Mammary epithelial cell (primary cell): ENCODE measurements at regions not wholly inside any gene's neighbourhood (a gene's known extent, or its start where the extent isn't known, plus 50 kb on each side); places are given as distances from the start of the nearest gene placed in this dataset.

Experiments used
- EZH2 ChIP-seq: IDR thresholded peaks from 2 replicates; pipeline ENCODE4 v1.6.1; 2012; ENCODE audit warnings: low read length, inconsistent platforms, borderline replicate concordance
- TF ChIP-seq, protein P1 (sequence below), 2 donors: IDR thresholded peaks in 1 of 2; conservative IDR thresholded peaks in 1 of 2; 2 replicates each; pipeline ENCODE4 v1.5.1; 2011 to 2012; ENCODE audit warnings: inconsistent platforms in 2 of 2, low read length in 2 of 2, mild to moderate bottlenecking in 2 of 2, control low read depth in 1 of 2, low read depth in 1 of 2; ENCODE audit not compliant: insufficient read depth in 1 of 2; ENCODE audit errors: extremely low read depth in 1 of 2

DNA sequence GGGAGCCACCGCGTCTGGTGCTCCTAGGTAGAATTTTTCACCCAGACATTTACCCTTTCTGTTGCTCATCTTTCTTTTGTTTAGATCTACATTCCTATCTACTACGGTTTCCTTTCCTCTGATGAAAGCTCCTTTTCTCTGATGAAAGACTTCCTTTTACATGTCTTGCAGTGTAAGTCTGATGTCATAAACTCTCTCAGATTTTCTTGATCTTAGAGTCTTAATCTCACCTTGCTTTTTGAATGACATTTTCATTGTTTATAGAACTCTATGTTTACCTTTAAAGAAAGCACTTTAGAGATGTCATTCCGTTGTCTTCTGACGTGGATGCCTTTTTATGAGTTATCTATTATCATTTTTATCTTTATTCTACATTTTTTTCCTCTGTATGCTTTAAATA, 171.8 kb upstream of the MTPN start:
- TF ChIP-seq, protein P1, sequence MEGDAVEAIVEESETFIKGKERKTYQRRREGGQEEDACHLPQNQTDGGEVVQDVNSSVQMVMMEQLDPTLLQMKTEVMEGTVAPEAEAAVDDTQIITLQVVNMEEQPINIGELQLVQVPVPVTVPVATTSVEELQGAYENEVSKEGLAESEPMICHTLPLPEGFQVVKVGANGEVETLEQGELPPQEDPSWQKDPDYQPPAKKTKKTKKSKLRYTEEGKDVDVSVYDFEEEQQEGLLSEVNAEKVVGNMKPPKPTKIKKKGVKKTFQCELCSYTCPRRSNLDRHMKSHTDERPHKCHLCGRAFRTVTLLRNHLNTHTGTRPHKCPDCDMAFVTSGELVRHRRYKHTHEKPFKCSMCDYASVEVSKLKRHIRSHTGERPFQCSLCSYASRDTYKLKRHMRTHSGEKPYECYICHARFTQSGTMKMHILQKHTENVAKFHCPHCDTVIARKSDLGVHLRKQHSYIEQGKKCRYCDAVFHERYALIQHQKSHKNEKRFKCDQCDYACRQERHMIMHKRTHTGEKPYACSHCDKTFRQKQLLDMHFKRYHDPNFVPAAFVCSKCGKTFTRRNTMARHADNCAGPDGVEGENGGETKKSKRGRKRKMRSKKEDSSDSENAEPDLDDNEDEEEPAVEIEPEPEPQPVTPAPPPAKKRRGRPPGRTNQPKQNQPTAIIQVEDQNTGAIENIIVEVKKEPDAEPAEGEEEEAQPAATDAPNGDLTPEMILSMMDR (conservative IDR thresholded peaks at IDR 0.05 in 1 of 2, IDR thresholded peaks at IDR 0.05 in 1 of 2; ENCODE audit: extremely low read depth in 1 of 2, insufficient read depth in 1 of 2, low read depth in 1 of 2, low read length in 2 of 2) = no peak
- no peak for TF ChIP-seq EZH2
